ENCODE measurements at regions not wholly inside any gene's neighbourhood (a gene's known extent, or its start where the extent isn't known, plus 50 kb on each side); places are given as distances from the start of the nearest gene placed in this dataset.

DNA sequence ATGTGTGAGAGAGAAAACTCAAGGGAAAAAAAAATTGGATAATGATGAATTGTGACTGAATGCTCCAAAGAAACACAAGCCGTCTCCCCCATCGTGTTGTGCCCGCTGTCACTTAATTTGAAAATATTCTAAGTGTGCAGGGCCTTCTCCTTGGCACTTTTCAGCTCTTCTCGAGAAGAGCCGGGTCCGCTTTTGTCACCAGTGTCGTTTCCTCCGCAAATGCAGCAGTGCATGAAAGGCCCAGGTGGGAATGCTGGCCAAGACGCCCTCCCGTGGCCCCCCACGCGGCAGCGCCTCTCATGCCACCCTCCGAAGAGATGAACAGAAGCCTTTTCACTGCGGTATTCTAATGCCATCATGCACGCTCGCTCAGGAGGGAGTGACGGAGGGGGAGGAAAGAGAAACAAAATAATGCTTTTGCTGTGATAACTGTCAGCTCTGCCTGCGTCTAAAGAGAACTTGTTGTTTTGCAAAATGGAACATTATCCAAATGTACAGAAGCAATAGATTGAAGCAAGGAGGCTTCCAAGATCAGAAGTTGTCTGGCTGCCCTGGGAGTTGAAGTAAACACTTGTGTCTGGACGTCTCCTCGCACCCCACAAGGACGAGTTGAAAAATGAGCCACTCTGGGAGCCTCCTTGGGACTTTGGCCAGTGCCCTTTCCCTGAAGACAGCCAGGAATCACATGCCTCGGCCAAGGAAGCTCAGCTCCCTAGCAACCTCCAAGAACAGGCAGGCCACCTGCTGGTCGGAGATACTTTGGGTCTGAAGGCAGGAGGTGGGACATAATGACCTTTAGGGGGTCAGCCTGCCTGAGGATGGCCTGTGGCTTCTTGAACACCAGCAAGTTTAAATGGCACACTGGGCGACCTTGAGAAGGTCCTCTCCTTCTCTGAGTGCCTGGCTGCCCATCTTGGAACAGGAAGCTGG is 166.1 kb upstream of the ZC3H12A start:
- Histone ChIP-seq H3K9ac (ENCODE audit: low read depth, low read length) (no peak overlapping the region), H3K4me1 (ENCODE audit: insufficient read depth, low read length) (peaks cover 3% of the 10 kb centered on the region; the same call in 1 of the 2 replicates), H3K27ac (ENCODE audit: low read length) (no peak overlapping the region), H3K27me3 (ENCODE audit: insufficient read depth, low read length) (0 out of 2 replicates have a peak, but pooled peaks cover 11% of the 10 kb centered on the region), H3K9me3 (ENCODE audit: insufficient read depth, low read depth, low read length) (no peaks in the 10 kb centered on the region), H3K36me3 (ENCODE audit: insufficient read depth, low read depth, low read length) (no peaks in the 10 kb centered on the region), H3K4me3 (ENCODE audit: low read length) (no peak overlapping the region)

DNA sequence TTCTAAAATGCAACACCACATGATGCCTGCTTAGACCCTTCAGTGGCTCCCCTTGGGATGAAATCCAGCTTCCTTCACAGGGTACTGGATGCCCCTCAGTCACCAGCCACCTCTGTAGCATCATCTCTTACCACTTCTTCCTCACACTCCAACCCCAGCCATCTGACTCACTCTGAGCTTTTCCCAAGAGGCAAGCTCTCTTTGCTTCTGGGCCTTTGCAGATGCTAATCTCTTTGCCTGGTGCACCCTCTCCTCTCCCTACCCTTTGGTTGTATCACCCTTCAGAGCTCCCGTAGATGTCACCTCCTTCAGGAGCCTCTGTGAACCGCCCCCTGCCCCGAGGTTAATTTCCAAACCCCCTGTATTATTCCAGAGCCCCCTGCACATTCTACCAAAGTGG is 164.8 kb upstream of the ZC3H12A start:
- H3K27me3 ChIP-seq (ENCODE audit: insufficient read depth, low read length) = peaks cover 17% of the 10 kb centered on the region; the same call in 1 of the 2 replicates
- H3K36me3 ChIP-seq (ENCODE audit: insufficient read depth, low read depth, low read length) = no peaks in the 10 kb centered on the region
- H3K27ac ChIP-seq (ENCODE audit: low read length) = no peak overlapping the region
- no peak overlapping the region for H3K9ac ChIP-seq (ENCODE audit: low read depth, low read length)
- H3K4me1 ChIP-seq (ENCODE audit: insufficient read depth, low read length) = peaks cover 11% of the 10 kb centered on the region
- no peak overlapping the region for H3K4me3 ChIP-seq (ENCODE audit: low read length)
- H3K9me3 ChIP-seq (ENCODE audit: insufficient read depth, low read depth, low read length) = no peaks in the 10 kb centered on the region

DNA sequence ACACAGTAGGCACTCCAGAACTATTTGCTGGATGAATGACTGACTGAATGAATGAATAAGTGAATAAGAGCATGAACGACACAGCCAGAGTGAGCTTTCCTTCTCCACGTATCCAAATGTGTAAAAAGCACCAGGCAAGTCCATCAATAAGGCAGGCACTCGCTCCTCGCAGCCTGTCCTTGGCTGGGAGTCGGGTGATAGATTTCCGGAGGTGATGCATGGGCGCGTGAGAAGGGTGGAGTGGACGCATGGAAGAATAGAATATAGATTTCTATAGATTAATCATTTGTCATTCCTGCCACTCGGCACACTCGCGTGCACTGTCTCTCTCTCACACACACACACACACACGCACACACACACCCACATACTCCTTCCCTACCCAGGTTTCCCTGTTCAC is 164.3 kb upstream of the ZC3H12A start:
- H3K27ac ChIP-seq (ENCODE audit: low read length) = no peak overlapping the region
- H3K9me3 ChIP-seq (ENCODE audit: insufficient read depth, low read depth, low read length) = no peaks in the 10 kb centered on the region
- H3K36me3 ChIP-seq (ENCODE audit: insufficient read depth, low read depth, low read length) = no peaks in the 10 kb centered on the region
- H3K27me3 ChIP-seq (ENCODE audit: insufficient read depth, low read length) = peaks cover 17% of the 10 kb centered on the region; the same call in 1 of the 2 replicates
- peaks cover 15% of the 10 kb centered on the region for H3K4me1 ChIP-seq (ENCODE audit: insufficient read depth, low read length)
- H3K9ac ChIP-seq (ENCODE audit: low read depth, low read length) = no peak overlapping the region
- H3K4me3 ChIP-seq (ENCODE audit: low read length) = no peak overlapping the region

DNA sequence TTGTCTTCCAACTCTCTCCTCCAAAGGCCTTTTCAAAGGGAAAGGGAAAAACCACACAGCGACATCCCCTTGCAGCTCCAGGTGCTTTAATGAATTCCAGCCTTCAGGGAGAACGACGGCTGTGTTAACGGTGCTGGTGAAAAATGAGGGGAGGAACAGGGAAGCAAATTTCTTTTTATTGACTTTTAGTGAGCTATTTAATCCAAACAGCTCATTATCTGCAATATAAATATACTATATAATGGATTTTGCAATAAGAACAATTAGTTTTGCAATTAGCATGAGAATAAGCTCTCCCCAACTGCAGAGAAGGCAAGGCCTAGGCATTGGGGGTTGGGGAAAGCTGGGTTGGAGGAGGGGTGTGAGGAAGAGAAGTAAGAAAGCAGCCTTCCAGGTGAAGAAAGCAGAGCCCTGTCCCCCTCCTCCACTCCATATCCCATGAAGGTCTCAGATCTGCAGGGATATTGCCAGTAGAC is 159.0 kb upstream of the ZC3H12A start:
- H3K36me3 ChIP-seq (ENCODE audit: insufficient read depth, low read depth, low read length) = no peaks in the 10 kb centered on the region
- H3K9ac ChIP-seq (ENCODE audit: low read depth, low read length) = peak overlapping the region; percentile 54; the same call in 1 of the 2 replicates
- H3K4me1 ChIP-seq (ENCODE audit: insufficient read depth, low read length) = peaks cover 28% of the 10 kb centered on the region
- H3K4me3 ChIP-seq (ENCODE audit: low read length) = peak overlapping the region; percentile 25; the same call in 1 of the 2 replicates
- H3K9me3 ChIP-seq (ENCODE audit: insufficient read depth, low read depth, low read length) = no peaks in the 10 kb centered on the region
- peaks cover 32% of the 10 kb centered on the region for H3K27me3 ChIP-seq (ENCODE audit: insufficient read depth, low read length)
- H3K27ac ChIP-seq (ENCODE audit: low read length) = no peak overlapping the region

DNA sequence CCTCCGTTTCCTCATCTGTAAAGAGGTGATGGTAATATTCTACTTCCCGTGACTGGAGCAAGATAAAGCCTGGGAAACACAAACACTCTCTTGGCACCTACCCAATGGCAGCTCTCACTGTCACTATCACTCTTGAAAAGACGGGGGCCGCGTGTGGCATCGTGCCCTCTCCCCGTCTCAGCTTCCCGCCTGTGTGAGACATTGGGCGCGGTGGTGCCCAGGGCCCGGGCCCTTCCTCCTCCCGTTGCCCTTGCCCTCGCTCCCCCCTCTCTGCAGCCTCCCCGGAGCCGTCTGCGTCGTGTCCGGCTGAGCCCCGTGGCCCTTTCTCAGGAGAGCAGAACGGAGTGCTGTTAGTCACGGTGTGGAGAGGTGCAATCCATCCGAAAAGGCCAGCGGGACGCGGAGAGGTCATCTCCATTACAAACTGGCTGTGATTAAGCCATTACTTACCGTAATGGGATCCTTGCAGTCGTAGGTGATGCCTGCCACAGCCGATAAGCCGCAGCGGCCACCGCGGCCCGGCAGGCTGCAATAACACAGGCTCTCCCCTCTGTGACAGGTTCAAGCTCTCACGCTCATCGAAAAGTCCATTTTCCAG is 156.4 kb upstream of the ZC3H12A start:
- H3K36me3 ChIP-seq (ENCODE audit: insufficient read depth, low read depth, low read length) = no peaks in the 10 kb centered on the region
- no peak overlapping the region for H3K9ac ChIP-seq (ENCODE audit: low read depth, low read length)
- H3K4me3 ChIP-seq (ENCODE audit: low read length) = peak overlapping the region; percentile 13; the same call in 1 of the 2 replicates
- H3K27me3 ChIP-seq (ENCODE audit: insufficient read depth, low read length) = peaks cover 32% of the 10 kb centered on the region
- no peaks in the 10 kb centered on the region for H3K9me3 ChIP-seq (ENCODE audit: insufficient read depth, low read depth, low read length)
- H3K27ac ChIP-seq (ENCODE audit: low read length) = no peak overlapping the region
- H3K4me1 ChIP-seq (ENCODE audit: insufficient read depth, low read length) = peaks cover 28% of the 10 kb centered on the region

DNA sequence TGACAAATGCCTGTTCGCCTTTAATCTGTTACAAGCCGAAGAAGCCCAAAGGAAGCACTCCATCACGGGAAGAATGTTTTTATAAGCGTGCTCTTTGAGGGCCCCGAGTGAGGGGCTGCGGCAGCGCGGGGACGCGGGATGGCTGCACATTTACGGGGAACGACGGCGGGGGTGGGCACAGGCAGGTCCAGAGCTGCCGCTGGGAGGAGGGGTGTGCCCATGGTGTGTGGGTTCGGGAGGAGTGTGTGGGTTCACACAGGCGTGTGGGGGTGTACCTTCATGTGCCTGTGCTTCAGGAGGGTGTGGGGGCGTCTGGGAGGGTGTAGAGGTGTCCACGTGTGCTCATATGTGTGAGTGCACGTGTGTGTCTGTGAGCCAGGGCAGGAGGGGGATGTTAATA is 155.9 kb upstream of the ZC3H12A start:
- Histone ChIP-seq H3K9ac (ENCODE audit: low read depth, low read length) (no peak overlapping the region), H3K9me3 (ENCODE audit: insufficient read depth, low read depth, low read length) (no peaks in the 10 kb centered on the region), H3K4me1 (ENCODE audit: insufficient read depth, low read length) (peaks cover 28% of the 10 kb centered on the region), H3K27ac (ENCODE audit: low read length) (no peak overlapping the region), H3K27me3 (ENCODE audit: insufficient read depth, low read length) (peaks cover 32% of the 10 kb centered on the region), H3K36me3 (ENCODE audit: insufficient read depth, low read depth, low read length) (no peaks in the 10 kb centered on the region), H3K4me3 (ENCODE audit: low read length) (peak overlapping the region; percentile 13; the same call in 1 of the 2 replicates)

DNA sequence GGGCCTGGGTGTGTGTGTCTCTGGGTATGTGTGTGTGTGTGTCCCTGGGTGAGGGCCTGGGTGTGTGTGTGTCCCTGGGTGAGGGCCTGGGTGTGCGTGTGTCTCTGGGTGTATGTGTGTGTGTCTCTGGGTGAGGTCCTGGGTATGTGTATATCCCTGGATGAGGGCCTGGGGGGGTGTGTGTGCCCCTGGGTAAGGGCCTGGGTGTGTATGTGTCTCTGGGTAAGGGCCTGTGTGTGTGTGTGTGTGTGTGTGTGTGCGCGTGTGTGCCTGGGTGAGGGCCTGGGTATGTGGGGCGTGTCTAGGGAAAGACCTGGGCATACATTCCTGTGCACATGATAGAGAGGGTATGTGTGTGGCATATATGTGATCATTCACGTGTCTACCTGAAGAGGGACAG is 155.1 kb upstream of the ZC3H12A start:
- Histone ChIP-seq H3K9me3 (ENCODE audit: insufficient read depth, low read depth, low read length) (no peaks in the 10 kb centered on the region), H3K27ac (ENCODE audit: low read length) (no peak overlapping the region), H3K4me3 (ENCODE audit: low read length) (no peak overlapping the region), H3K27me3 (ENCODE audit: insufficient read depth, low read length) (peaks cover 28% of the 10 kb centered on the region), H3K36me3 (ENCODE audit: insufficient read depth, low read depth, low read length) (no peaks in the 10 kb centered on the region), H3K4me1 (ENCODE audit: insufficient read depth, low read length) (peaks cover 23% of the 10 kb centered on the region), H3K9ac (ENCODE audit: low read depth, low read length) (no peak overlapping the region)

DNA sequence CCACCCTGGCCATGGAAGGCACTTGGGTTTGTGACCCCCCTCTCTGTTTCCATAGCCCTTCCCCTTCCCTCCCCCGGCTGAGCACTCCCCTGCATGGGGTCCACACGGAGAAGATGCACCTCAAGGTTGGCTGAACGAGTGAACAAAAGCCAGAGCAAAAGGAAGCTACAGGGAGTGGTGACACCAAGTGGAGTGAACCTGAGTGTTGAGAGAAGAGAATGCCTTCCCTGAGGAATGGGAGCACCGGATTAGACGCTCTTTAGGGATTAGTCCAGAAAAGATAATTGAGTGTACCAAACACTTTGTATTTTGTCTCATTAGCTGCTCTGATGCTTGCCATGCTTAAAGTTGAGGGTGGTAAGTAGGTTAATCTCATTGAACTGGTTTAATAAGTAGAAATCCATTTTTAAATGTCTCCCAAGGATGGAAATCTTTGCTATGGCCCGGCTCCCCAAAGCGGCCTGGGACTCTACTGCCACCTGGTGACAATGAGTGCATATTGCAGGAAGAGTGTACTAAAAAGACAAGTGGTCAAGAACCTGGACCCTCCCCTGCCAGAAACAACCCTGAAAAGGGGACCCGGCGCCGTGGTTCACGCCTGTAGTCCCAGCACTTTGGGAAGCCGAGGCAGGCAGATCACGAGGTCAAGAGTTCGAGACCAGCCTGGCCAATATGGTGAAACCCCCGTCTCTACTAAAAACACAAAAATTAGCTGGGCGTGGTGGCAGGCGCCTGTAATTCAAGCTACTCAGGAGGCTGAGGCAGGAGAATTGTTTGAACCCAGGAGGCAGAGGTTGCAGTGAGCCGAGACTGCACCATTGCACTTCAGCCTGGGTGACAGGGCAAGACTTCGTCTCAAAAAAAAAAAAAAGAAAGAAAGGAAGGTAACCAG is 150.6 kb upstream of the ZC3H12A start:
- Histone ChIP-seq H3K9me3 (ENCODE audit: insufficient read depth, low read depth, low read length) (no peaks in the 10 kb centered on the region), H3K4me1 (ENCODE audit: insufficient read depth, low read length) (no peaks in the 10 kb centered on the region), H3K4me3 (ENCODE audit: low read length) (no peak overlapping the region), H3K36me3 (ENCODE audit: insufficient read depth, low read depth, low read length) (no peaks in the 10 kb centered on the region), H3K27ac (ENCODE audit: low read length) (no peak overlapping the region), H3K9ac (ENCODE audit: low read depth, low read length) (no peak overlapping the region), H3K27me3 (ENCODE audit: insufficient read depth, low read length) (peaks cover 5% of the 10 kb centered on the region)

DNA sequence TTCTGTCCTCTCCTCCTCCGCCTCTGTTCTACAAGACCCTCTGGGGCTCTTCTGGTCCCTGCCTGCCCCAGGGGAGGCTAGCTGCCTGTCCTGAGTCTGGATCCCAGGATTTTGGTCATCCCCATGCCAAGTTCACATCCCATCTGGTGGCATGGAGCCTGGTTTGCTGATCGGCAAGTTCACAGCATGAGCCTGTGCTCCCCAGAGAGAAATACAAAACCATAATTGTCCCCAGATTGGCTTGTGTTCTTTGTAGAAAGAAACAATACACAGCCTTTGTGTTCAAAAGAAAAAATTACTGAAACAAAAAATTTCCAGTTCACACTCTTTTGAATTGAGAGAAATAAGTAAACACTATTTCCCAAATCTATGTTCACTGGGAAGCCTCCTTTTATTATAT is 149.4 kb upstream of the ZC3H12A start:
- H3K27me3 ChIP-seq (ENCODE audit: insufficient read depth, low read length) = no peaks in the 10 kb centered on the region
- no peaks in the 10 kb centered on the region for H3K36me3 ChIP-seq (ENCODE audit: insufficient read depth, low read depth, low read length)
- H3K9me3 ChIP-seq (ENCODE audit: insufficient read depth, low read depth, low read length) = no peaks in the 10 kb centered on the region
- no peak overlapping the region for H3K9ac ChIP-seq (ENCODE audit: low read depth, low read length)
- H3K27ac ChIP-seq (ENCODE audit: low read length) = no peak overlapping the region
- no peak overlapping the region for H3K4me3 ChIP-seq (ENCODE audit: low read length)
- no peaks in the 10 kb centered on the region for H3K4me1 ChIP-seq (ENCODE audit: insufficient read depth, low read length)

DNA sequence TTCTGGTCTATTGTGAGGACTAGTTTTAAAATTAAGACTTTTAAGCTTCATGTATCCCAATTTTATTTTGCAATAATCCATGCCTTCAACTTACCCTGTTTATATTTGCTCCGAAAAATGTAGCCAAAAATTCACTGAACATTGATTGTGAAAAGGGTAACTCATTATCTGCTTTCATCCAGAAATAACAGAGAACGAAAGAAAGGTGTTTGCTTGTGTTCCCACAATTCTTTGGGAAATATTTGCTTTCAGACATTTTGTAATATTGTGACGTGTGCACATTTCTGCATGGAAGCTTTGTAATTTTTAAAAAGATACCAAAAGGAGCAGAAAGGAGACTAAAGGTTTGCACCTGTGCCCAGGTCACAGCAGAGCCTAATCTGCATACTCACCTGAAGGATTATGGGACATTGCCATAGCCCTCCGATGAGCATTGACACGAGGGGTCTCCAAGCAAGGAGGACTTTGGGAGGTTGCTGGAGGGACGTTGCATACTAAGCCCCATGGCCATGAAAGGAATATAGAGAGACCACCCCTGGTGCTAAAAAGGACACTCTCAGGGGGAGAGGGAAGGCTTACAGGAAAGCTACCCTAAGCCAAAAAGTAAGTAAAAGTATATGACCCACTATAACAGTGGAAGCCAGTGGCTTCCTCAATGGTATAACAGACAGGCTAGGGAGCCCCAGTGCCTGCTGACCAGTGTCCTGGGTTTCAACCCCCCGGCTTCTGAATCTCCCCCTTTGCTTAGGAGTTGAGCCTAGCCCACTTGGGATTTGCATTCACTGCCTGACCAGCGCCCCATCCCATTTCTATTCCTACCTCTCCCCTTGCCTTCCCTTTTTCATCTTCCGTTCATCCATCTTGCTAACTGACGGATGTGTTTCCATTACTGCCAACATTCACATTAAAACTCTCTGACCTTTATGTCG is 148.6 kb upstream of the ZC3H12A start:
- Histone ChIP-seq H3K4me1 (ENCODE audit: insufficient read depth, low read length) (no peaks in the 10 kb centered on the region), H3K9me3 (ENCODE audit: insufficient read depth, low read depth, low read length) (no peaks in the 10 kb centered on the region), H3K36me3 (ENCODE audit: insufficient read depth, low read depth, low read length) (no peaks in the 10 kb centered on the region), H3K9ac (ENCODE audit: low read depth, low read length) (peak overlapping the region; percentile 68), H3K27ac (ENCODE audit: low read length) (no peak overlapping the region), H3K27me3 (ENCODE audit: insufficient read depth, low read length) (no peaks in the 10 kb centered on the region), H3K4me3 (ENCODE audit: low read length) (no peak overlapping the region)

Data from iPS-20b (cell line).